ENCODE measurements at regions not wholly inside any gene's neighbourhood (a gene's known extent, or its start where the extent isn't known, plus 50 kb on each side); places are given as distances from the start of the nearest gene placed in this dataset.

- Histone ChIP-seq H4K5ac (ENCODE audit: insufficient read length, low read depth, low read length) (no peak overlapping the region), H3K79me2 (ENCODE audit: control insufficient read depth in 1 of 2, insufficient read depth in 2 of 2, low read length in 2 of 2) (no peaks in the 10 kb centered on the region), H4K8ac (ENCODE audit: extremely low read depth, insufficient read depth, low read length) (no peak overlapping the region), H3K4me1 (replicated peaks in 1 of 4; ENCODE audit: control insufficient read depth in 3 of 4, insufficient read depth in 4 of 4, low read length in 3 of 4) (no peaks in the 10 kb centered on the region), H3K56ac (replicated peaks; ENCODE audit: insufficient read length, low read depth, low read length) (no peak overlapping the region), H3K23me2 (ENCODE audit: low read depth, low read length) (no peaks in the 10 kb centered on the region), H2BK12ac (ENCODE audit: low read depth, low read length) (no peak overlapping the region), H2BK15ac (ENCODE audit: low read length) (no peak overlapping the region), H3K4ac (replicated peaks; ENCODE audit: insufficient read length, low read depth, low read length) (no peak overlapping the region), H2AFZ (ENCODE audit: low read length) (no peak overlapping the region), H3K14ac (ENCODE audit: insufficient read length) (no peak overlapping the region), H3K79me1 (ENCODE audit: low read depth, low read length) (no peaks in the 10 kb centered on the region), H3K18ac (ENCODE audit: extremely low read depth, low read length) (no peak overlapping the region), H4K20me1 (replicated peaks in 1 of 2; ENCODE audit: control insufficient read depth in 1 of 2, insufficient read depth in 2 of 2, low read length in 2 of 2) (no peaks in the 10 kb centered on the region), H2BK5ac (ENCODE audit: low read depth, low read length) (no peak overlapping the region), H2BK20ac (ENCODE audit: low read length) (no peak overlapping the region), H3K4me2 (ENCODE audit: insufficient read depth in 1 of 2, low read depth in 2 of 2, low read length in 2 of 2) (no peak overlapping the region), H3K9ac (replicated peaks in 1 of 4; ENCODE audit: extremely low read depth in 1 of 4, low read depth in 3 of 4, low read length in 3 of 4) (no peak overlapping the region), H3K27me3 (replicated peaks in 1 of 4; ENCODE audit: control insufficient read depth in 3 of 4, extremely low read depth in 1 of 4, insufficient read depth in 3 of 4, low read length in 3 of 4) (no peaks in the 10 kb centered on the region), H2BK120ac (replicated peaks; ENCODE audit: low read depth, low read length) (no peak overlapping the region), H3K23ac (ENCODE audit: insufficient read length) (no peak overlapping the region), H2AK5ac (ENCODE audit: low read depth, low read length) (no peak overlapping the region), H3K36me3 (ENCODE audit: control insufficient read depth in 2 of 4, insufficient read depth in 4 of 4, low read length in 3 of 4) (no peaks in the 10 kb centered on the region; a peak in 1 of 8 replicates), H4K91ac (replicated peaks; ENCODE audit: insufficient read length, low read length) (no peak overlapping the region), H3K4me3 (ENCODE audit: extremely low read depth in 1 of 4, insufficient read depth in 2 of 4, low read depth in 3 of 4, low read length in 4 of 4) (no peak overlapping the region), H3K27ac (ENCODE audit: low read depth, low read length) (no peak overlapping the region), H3K9me3 (ENCODE audit: insufficient read depth in 2 of 2, low read depth in 1 of 2, low read length in 1 of 2) (peaks cover 3 to 8% of the 10 kb centered on the region in 2 experiments; a peak in 2 of 4 replicates)
- no peak for FAIRE-seq
- 95% methylated on average over 7 of the region's 7 CpGs; no CpG with 5 or more reads in 1 of the 2 experiments for WGBS, 2 experiments (ENCODE audit: extremely low coverage in 1 of 2, insufficient coverage in 1 of 2, insufficient read length in 1 of 2, insufficient replicate concordance in 2 of 2, low coverage in 1 of 2, low lambda C conversion rate in 2 of 2, missing lambda C conversion rate in 1 of 2)
- POLR2A ChIA-PET (ENCODE audit: partially characterized antibody) = no interaction called here
- no peak for DNase-seq (ENCODE audit: low read depth in 1 of 2, low spot score in 2 of 2)
- CTCF ChIA-PET (ENCODE audit: partially characterized antibody) = interaction anchor here (0.5 to 3.1 kb wide), 20 partner anchors 10 to 628 kb away, joined by 3 to 22 read pairs (median 4); no protein-coding TSS in a partner anchor
- TF ChIP-seq ASH2L (IDR thresholded peaks at IDR 0.05; ENCODE audit: low read length) (no peak), NRF1 (IDR thresholded peaks at IDR 0.05; ENCODE audit: low read depth, low read length) (no peak), HDAC2 (IDR thresholded peaks at IDR 0.05; ENCODE audit: borderline replicate concordance in 1 of 2, low read depth in 2 of 2, low read length in 2 of 2) (no peak), KDM5A (IDR thresholded peaks at IDR 0.05; ENCODE audit: low read length) (no peak), SAP30 (IDR thresholded peaks at IDR 0.05; ENCODE audit: insufficient read depth, insufficient replicate concordance, low read length) (no peak), JUN (IDR thresholded peaks at IDR 0.05; ENCODE audit: low read depth, low read length) (no peak), MAFK (IDR thresholded peaks at IDR 0.05; ENCODE audit: low read depth, low read length) (no peak), RFX5 (IDR thresholded peaks at IDR 0.05; ENCODE audit: borderline replicate concordance, low read depth, low read length) (no peak), CHD2 (IDR thresholded peaks at IDR 0.05; ENCODE audit: low read length) (no peak), POU5F1 (IDR thresholded peaks at IDR 0.05; ENCODE audit: low read depth, low read length) (no peak), EZH2 (IDR thresholded peaks at IDR 0.05; ENCODE audit: low read depth, low read length, severe bottlenecking) (no peak), GTF2F1 (IDR thresholded peaks at IDR 0.05; ENCODE audit: borderline replicate concordance, low read depth, low read length) (no peak), BCL11A (IDR thresholded peaks at IDR 0.05; ENCODE audit: low read depth in 2 of 2, low read length in 2 of 2) (no peak), FOSL1 (IDR thresholded peaks at IDR 0.05; ENCODE audit: insufficient read depth, low read depth, low read length) (no peak)
Measured at GRCh38 chr6:115839583-115840181, 221.0 kb downstream of the FRK start.
